GM19351 (cell line): ENCODE measurements at regions not wholly inside any gene's neighbourhood (a gene's known extent, or its start where the extent isn't known, plus 50 kb on each side); places are given as distances from the start of the nearest gene placed in this dataset.
"Not testable (repeated sequence)": the region's sequence is repeated elsewhere in the genome, so short reads cannot be mapped to it uniquely, and the experiment has no call there.

ENCODE experiments used
- ATAC-seq: cut with Tn5 transposase; IDR thresholded peaks from one replicate; pipeline ENCODE4 v1.9.1; 2021; ENCODE audit warnings: mild to moderate bottlenecking, moderate library complexity; ENCODE audit not compliant: unreplicated experiment

- ATAC-seq: no peak
These were observed 252.8 kb downstream of the REEP3 start for GRCh38 chr10:63773962-63774361.

GRCh38 chr10:63780101-63780500, 258.9 kb downstream of the REEP3 start:
- no peak for ATAC-seq

- ATAC-seq: no peak
These were observed 260.0 kb downstream of the REEP3 start for GRCh38 chr10:63781226-63781625.

GRCh38 chr10:63783882-63784281, 262.7 kb downstream of the REEP3 start:
- no peak for ATAC-seq

DNA sequence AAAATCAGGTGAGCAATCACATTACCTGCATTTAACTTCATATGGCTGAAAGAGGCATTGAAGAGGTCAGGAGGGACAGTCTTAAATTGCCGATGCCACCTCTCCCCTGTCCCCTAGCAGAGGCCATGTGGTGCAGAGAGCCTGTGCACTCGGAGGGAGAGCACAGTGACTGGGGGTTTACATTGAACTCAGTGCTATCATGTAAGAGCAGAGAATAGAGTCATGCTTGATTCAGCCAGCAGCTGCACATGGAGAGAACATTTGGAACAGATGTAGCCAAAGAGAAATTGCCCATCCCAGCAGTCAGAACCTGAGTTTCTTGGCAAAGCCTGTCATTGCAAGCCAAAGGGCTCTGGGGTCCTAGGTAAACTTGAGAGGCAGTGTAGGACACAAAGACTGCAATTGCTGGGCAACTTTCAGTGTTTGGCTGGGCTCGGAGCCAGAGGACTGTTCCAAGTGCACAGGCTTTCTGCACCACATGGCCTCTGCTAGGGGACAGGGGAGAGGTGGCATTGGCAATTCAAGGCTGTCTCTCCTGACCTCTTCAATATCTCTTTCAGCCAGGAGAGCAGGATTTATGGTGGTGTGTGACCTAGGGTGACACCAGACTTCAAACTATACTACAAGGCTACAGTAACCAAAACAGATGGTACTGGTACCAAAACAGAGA, 267.1 kb downstream of the REEP3 start:
- ATAC-seq: no peak

GRCh38 chr10:63795094-63795860, 274.1 kb downstream of the REEP3 start:
- no peak for ATAC-seq

- no peak for ATAC-seq
These were observed 277.6 kb downstream of the REEP3 start for GRCh38 chr10:63798599-63799498.

GRCh38 chr10:63799521-63800300, 278.5 kb downstream of the REEP3 start:
- no peak for ATAC-seq

- ATAC-seq: no peak
These were observed 280.0 kb downstream of the REEP3 start for GRCh38 chr10:63801166-63801565.

DNA sequence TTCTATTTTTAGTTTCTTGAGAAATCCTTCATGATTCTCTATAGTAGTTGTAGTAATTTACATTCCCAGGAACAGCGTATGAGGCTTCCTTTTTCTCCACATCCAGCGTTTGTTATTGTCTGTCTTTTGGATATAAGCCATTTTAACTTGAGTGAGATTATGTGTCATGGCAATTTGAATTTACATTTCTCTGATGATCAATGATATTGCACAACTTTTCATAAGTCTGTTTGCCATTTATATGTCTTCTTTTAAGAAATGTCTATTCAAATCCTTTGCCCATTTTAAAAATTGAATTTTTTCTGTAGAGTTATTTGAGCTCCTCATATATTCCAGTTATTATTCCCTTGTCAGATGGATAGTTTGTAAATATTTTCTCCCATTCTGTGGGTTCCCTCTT, 285.1 kb downstream of the REEP3 start:
- ATAC-seq: no peak

DNA sequence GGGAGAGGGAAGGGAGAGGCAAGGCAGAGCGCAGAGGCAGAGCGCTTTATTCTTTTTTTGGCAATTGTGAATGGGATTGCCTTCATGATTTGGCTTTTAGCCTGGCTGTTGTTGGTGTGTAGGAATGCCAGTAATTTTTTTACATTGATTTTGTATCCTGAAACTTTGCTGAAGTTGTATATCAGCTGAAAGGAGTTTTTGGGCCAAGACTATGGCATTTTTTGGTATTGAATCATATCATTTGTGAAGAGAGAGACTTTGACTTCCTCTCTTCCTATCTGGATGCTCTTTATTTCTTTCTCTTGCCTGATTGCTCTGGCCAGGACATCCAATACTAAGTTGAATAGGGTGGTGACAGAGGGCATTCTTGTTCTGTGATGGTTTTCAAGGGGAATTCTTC, 291.3 kb downstream of the REEP3 start:
- no peak for ATAC-seq

DNA sequence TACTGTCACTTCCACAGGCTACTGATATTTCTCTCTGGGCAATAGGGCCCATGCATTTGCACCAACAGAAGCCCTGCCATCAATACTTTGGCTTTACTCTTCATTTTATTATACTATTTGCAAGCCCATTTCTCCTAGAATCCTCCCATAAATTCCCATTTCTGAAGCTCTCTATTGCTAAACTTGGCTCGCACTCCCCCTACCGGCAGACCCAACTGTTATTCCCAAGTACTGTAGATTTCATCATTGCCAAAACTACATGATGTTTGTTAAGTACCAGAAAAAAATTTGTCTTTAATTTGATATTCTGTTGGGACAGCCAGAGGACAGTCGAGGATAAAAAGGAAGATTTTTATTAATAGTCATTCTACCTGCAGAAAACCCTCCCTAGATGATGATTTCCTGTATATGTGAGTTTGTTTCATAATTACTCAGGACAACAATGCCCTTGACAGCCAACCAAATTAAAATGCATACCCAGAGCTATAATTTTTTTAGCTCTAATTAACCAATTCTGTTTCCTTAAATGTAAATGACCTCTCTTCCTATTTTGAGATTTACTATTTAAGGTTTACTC, 298.6 kb downstream of the REEP3 start:
- no peak for ATAC-seq

DNA sequence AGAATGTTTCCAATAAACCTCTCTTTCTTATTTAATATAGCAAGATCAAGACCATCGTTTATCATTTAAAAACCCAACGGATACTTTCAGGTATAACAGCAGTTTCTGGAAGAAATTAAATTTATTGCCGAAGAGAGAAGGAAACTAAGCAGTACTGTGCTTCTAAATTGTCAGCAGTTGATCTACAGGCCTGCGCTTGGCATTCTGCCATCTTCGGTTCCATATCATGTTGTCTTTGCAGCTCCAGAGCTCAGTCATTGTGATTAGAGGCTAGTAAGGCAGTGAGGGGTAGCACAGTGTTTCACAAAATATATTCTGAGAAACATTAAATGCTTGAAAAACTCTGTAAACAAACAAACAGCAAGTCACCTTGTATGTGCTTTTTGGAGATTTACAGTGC, 301.3 kb downstream of the REEP3 start:
- ATAC-seq: no peak

- ATAC-seq: no peak
These were observed 303.9 kb downstream of the REEP3 start for GRCh38 chr10:63825111-63825510.

DNA sequence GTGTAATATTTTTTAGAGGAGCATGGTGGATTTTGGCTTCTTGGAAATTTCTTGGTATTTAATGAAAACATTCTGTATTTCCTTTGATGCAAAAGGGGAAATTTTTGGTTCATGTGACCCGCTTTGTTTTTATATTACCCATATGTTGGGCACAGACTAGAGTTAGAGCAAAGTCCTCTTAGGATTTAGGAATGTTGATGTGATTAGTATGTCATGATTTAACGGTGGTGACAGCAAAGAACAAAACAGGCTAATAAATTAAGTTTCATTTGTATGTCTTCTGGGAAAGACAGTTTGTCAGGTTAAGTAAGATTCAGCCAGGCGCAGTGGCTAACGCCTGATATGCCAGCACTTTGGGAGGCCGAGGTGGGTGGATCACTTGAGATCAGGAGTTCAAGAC, 304.6 kb downstream of the REEP3 start:
- ATAC-seq: no peak

DNA sequence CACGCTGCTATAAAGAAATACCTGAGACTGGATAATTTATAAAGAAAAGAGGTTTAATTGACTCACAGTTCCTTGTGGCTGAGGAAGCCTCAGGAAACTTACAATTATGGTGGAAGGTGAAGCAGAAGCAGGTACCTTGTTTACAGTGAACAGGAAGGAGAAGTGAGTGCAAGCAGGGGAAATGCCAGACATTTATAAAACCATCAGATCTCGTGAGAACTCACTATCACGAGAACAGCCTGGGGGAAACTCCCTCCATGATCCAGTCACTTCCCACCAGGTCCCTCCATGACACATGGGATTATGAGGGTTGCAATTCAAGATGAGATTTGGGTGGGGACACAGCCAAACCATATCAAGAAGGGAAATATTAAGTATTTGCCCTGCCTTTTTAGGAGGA, 305.8 kb downstream of the REEP3 start:
- not testable (repeated sequence) for ATAC-seq

GRCh38 chr10:63829020-63829419, 307.8 kb downstream of the REEP3 start:
- ATAC-seq: no peak

- no peak for ATAC-seq
These were observed 308.5 kb downstream of the REEP3 start for GRCh38 chr10:63829573-63830149.

- no peak for ATAC-seq
These were observed 311.5 kb downstream of the REEP3 start for GRCh38 chr10:63832686-63833085.

GRCh38 chr10:63833411-63834060, 312.3 kb downstream of the REEP3 start:
- no peak for ATAC-seq
